HG03066 (cell line): ENCODE measurements at regions not wholly inside any gene's neighbourhood (a gene's known extent, or its start where the extent isn't known, plus 50 kb on each side); places are given as distances from the start of the nearest gene placed in this dataset.

ENCODE experiments used
- ATAC-seq: cut with Tn5 transposase; IDR thresholded peaks from one replicate; pipeline ENCODE4 v1.9.1; 2021; ENCODE audit warnings: low read depth; ENCODE audit not compliant: unreplicated experiment

GRCh38 chr22:48579928-48580309, 1247.8 kb downstream of the BRD1 start:
- no peak for ATAC-seq

GRCh38 chr22:48579043-48579927, 1248.4 kb downstream of the BRD1 start:
- no peak for ATAC-seq

GRCh38 chr22:48578138-48579042, 1249.3 kb downstream of the BRD1 start:
- ATAC-seq, result no peak

GRCh38 chr22:48577691-48578090, 1250.0 kb downstream of the BRD1 start:
- ATAC-seq, result no peak

- ATAC-seq, result no peak
Measured at GRCh38 chr22:48577014-48577690, 1250.5 kb downstream of the BRD1 start.

GRCh38 chr22:48576333-48577013, 1251.2 kb downstream of the BRD1 start:
- ATAC-seq, result no peak

- no peak for ATAC-seq
Measured at GRCh38 chr22:48575618-48576332, 1251.9 kb downstream of the BRD1 start.

GRCh38 chr22:48574776-48575617, 1252.7 kb downstream of the BRD1 start:
- no peak for ATAC-seq

- ATAC-seq, result no peak
Measured at GRCh38 chr22:48573766-48574165, 1253.9 kb downstream of the BRD1 start.

- no peak for ATAC-seq
Measured at GRCh38 chr22:48572951-48573350, 1254.7 kb downstream of the BRD1 start.

- ATAC-seq, result no peak
Measured at GRCh38 chr22:48570912-48571311, 1256.8 kb downstream of the BRD1 start.

- ATAC-seq, result no peak
Measured at GRCh38 chr22:48569476-48570233, 1258.0 kb downstream of the BRD1 start.

GRCh38 chr22:48568736-48569330, 1258.8 kb downstream of the BRD1 start:
- ATAC-seq, result no peak

GRCh38 chr22:48567213-48567975, 1260.3 kb downstream of the BRD1 start:
- no peak for ATAC-seq

- ATAC-seq, result no peak
Measured at GRCh38 chr22:48566741-48567140, 1260.9 kb downstream of the BRD1 start.

GRCh38 chr22:48565901-48566501, 1261.7 kb downstream of the BRD1 start:
- ATAC-seq, result no peak

- ATAC-seq, result no peak
Measured at GRCh38 chr22:48564995-48565394, 1262.7 kb downstream of the BRD1 start.
